ENCODE measurements at regions not wholly inside any gene's neighbourhood (a gene's known extent, or its start where the extent isn't known, plus 50 kb on each side); places are given as distances from the start of the nearest gene placed in this dataset.

GRCh38 chr6:105607636-105608621 is 205.0 kb upstream of the PREP start:
- Histone ChIP-seq H2AFZ (ENCODE audit: low read depth, low read length) (no peak overlapping the region), H3K4ac (ENCODE audit: low read depth in 1 of 2, low read length in 2 of 2) (peak overlapping the region; percentile 64 to 99), H2BK15ac (ENCODE audit: low read depth, poor library complexity, severe bottlenecking) (no peak overlapping the region), H3K27ac (ENCODE audit: low read length, poor library complexity, severe bottlenecking) (peak overlapping the region; percentile 88), H2AK5ac (ENCODE audit: low read length, severe bottlenecking) (peak overlapping the region; percentile 85), H4K91ac (ENCODE audit: low read length) (peak overlapping the region; percentile 83), H3K4me3 (ENCODE audit: insufficient read depth in 1 of 2, low read depth in 1 of 2, low read length in 2 of 2) (no peak overlapping the region), H3K36me3 (ENCODE audit: control insufficient read depth in 1 of 2, insufficient read depth in 2 of 2, low read depth in 1 of 2, low read length in 2 of 2) (no peaks in the 10 kb centered on the region), H2BK12ac (ENCODE audit: low read length in 2 of 2) (peak overlapping the region; percentile 69 to 99), H4K8ac (ENCODE audit: low read length) (peak overlapping the region; percentile 90), H3K9me3 (ENCODE audit: control insufficient read depth, low read length) (no peaks in the 10 kb centered on the region), H3K23ac (ENCODE audit: low read length in 2 of 2) (no peak overlapping the region), H3K4me2 (ENCODE audit: low read length, poor library complexity, severe bottlenecking) (no peak overlapping the region), H3K9ac (ENCODE audit: low read length) (no peak overlapping the region), H2BK120ac (ENCODE audit: low read depth, low read length) (peak overlapping the region; percentile 91), H2BK5ac (ENCODE audit: low read depth, low read length, poor library complexity, severe bottlenecking) (peak overlapping the region; percentile 19), H3K18ac (ENCODE audit: low read depth in 1 of 2, low read length in 2 of 2) (peak overlapping the region; percentile 77 to 79), H3K4me1 (ENCODE audit: control insufficient read depth, insufficient read depth, low read depth, low read length) (peaks cover 14% of the 10 kb centered on the region), H3K79me1 (replicated peaks; ENCODE audit: low read length, poor library complexity, severe bottlenecking) (no peaks in the 10 kb centered on the region), H3K14ac (ENCODE audit: low read length in 2 of 2) (no peak overlapping the region), H3K27me3 (ENCODE audit: control insufficient read depth in 1 of 2, insufficient read depth in 1 of 2, low read length in 2 of 2) (no peaks in the 10 kb centered on the region)
- no peak for DNase-seq
- 62% methylated on average over 4 of the region's 5 CpGs for WGBS

GRCh38 chr6:105606831-105607463 is 204.1 kb upstream of the PREP start:
- DNase-seq = no peak
- H2BK5ac ChIP-seq (ENCODE audit: low read depth, low read length, poor library complexity, severe bottlenecking) = peak overlapping the region; percentile 1
- peak overlapping the region; percentile 11 to 54 for H2BK12ac ChIP-seq (ENCODE audit: low read length in 2 of 2)
- 97% methylated on average over 2 of the region's 3 CpGs for WGBS
- peak overlapping the region; percentile 88 for H3K27ac ChIP-seq (ENCODE audit: low read length, poor library complexity, severe bottlenecking)
- no peak overlapping the region for H2AFZ ChIP-seq (ENCODE audit: low read depth, low read length)
- H3K79me1 ChIP-seq (replicated peaks; ENCODE audit: low read length, poor library complexity, severe bottlenecking) = no peaks in the 10 kb centered on the region
- no peak overlapping the region for H4K8ac ChIP-seq (ENCODE audit: low read length)
- peak overlapping the region; percentile 1 for H2AK5ac ChIP-seq (ENCODE audit: low read length, severe bottlenecking)
- no peak overlapping the region for H3K9ac ChIP-seq (ENCODE audit: low read length)
- H3K4me2 ChIP-seq (ENCODE audit: low read length, poor library complexity, severe bottlenecking) = no peak overlapping the region
- peaks cover 14% of the 10 kb centered on the region for H3K4me1 ChIP-seq (ENCODE audit: control insufficient read depth, insufficient read depth, low read depth, low read length)
- peak overlapping the region; percentile 2 to 26 for H3K18ac ChIP-seq (ENCODE audit: low read depth in 1 of 2, low read length in 2 of 2)
- H2BK15ac ChIP-seq (ENCODE audit: low read depth, poor library complexity, severe bottlenecking) = no peak overlapping the region
- no peak overlapping the region for H3K23ac ChIP-seq (ENCODE audit: low read length in 2 of 2)
- no peaks in the 10 kb centered on the region for H3K27me3 ChIP-seq (ENCODE audit: control insufficient read depth in 1 of 2, insufficient read depth in 1 of 2, low read length in 2 of 2)
- peak overlapping the region; percentile 5 for H4K91ac ChIP-seq (ENCODE audit: low read length)
- no peak overlapping the region for H3K4me3 ChIP-seq (ENCODE audit: insufficient read depth in 1 of 2, low read depth in 1 of 2, low read length in 2 of 2)
- peak overlapping the region in 1 of 2 experiments; percentile 85 for H3K4ac ChIP-seq (ENCODE audit: low read depth in 1 of 2, low read length in 2 of 2)
- no peak overlapping the region for H3K14ac ChIP-seq (ENCODE audit: low read length in 2 of 2)
- H3K36me3 ChIP-seq (ENCODE audit: control insufficient read depth in 1 of 2, insufficient read depth in 2 of 2, low read depth in 1 of 2, low read length in 2 of 2) = no peaks in the 10 kb centered on the region
- no peaks in the 10 kb centered on the region for H3K9me3 ChIP-seq (ENCODE audit: control insufficient read depth, low read length)
- no peak overlapping the region for H2BK120ac ChIP-seq (ENCODE audit: low read depth, low read length)

- H2BK120ac ChIP-seq (ENCODE audit: low read depth, low read length) = no peak overlapping the region
- peak overlapping the region; percentile 5 for H2AK5ac ChIP-seq (ENCODE audit: low read length, severe bottlenecking)
- H2BK5ac ChIP-seq (ENCODE audit: low read depth, low read length, poor library complexity, severe bottlenecking) = no peak overlapping the region
- H3K27ac ChIP-seq (ENCODE audit: low read length, poor library complexity, severe bottlenecking) = no peak overlapping the region
- no peak overlapping the region for H3K4me2 ChIP-seq (ENCODE audit: low read length, poor library complexity, severe bottlenecking)
- peak overlapping the region in 1 of 2 experiments; percentile 45 for H2BK12ac ChIP-seq (ENCODE audit: low read length in 2 of 2)
- H4K8ac ChIP-seq (ENCODE audit: low read length) = no peak overlapping the region
- H3K79me1 ChIP-seq (replicated peaks; ENCODE audit: low read length, poor library complexity, severe bottlenecking) = no peaks in the 10 kb centered on the region
- 51% methylated on average over 2 of the region's 3 CpGs for WGBS
- H3K36me3 ChIP-seq (ENCODE audit: control insufficient read depth in 1 of 2, insufficient read depth in 2 of 2, low read depth in 1 of 2, low read length in 2 of 2) = no peaks in the 10 kb centered on the region
- no peaks in the 10 kb centered on the region for H3K9me3 ChIP-seq (ENCODE audit: control insufficient read depth, low read length)
- no peak overlapping the region for H3K23ac ChIP-seq (ENCODE audit: low read length in 2 of 2)
- no peak for DNase-seq
- H2AFZ ChIP-seq (ENCODE audit: low read depth, low read length) = no peak overlapping the region
- H3K27me3 ChIP-seq (ENCODE audit: control insufficient read depth in 1 of 2, insufficient read depth in 1 of 2, low read length in 2 of 2) = no peaks in the 10 kb centered on the region
- H3K4me1 ChIP-seq (ENCODE audit: control insufficient read depth, insufficient read depth, low read depth, low read length) = peaks cover 12% of the 10 kb centered on the region
- peak overlapping the region in 1 of 2 experiments; percentile 42 for H3K4ac ChIP-seq (ENCODE audit: low read depth in 1 of 2, low read length in 2 of 2)
- H2BK15ac ChIP-seq (ENCODE audit: low read depth, poor library complexity, severe bottlenecking) = no peak overlapping the region
- H3K9ac ChIP-seq (ENCODE audit: low read length) = peak overlapping the region; percentile 15
- no peak overlapping the region for H3K14ac ChIP-seq (ENCODE audit: low read length in 2 of 2)
- H3K18ac ChIP-seq (ENCODE audit: low read depth in 1 of 2, low read length in 2 of 2) = peak overlapping the region; percentile 25 to 48
- H3K4me3 ChIP-seq (ENCODE audit: insufficient read depth in 1 of 2, low read depth in 1 of 2, low read length in 2 of 2) = peak overlapping the region in 1 of 2 experiments; percentile 10
- no peak overlapping the region for H4K91ac ChIP-seq (ENCODE audit: low read length)
These were observed 201.7 kb upstream of the PREP start for GRCh38 chr6:105604587-105604884.

Measured in mesenchymal stem cell (in vitro differentiated cells and primary cell).